PC-3 (cell line): ENCODE measurements at regions not wholly inside any gene's neighbourhood (a gene's known extent, or its start where the extent isn't known, plus 50 kb on each side); places are given as distances from the start of the nearest gene placed in this dataset.

Experiments used
- ATAC-seq: fragments of 200-7000 bp; cut with Tn5 transposase; 2 replicates; pipeline ENCODE4 v1.9.1; 2020; ENCODE audit warnings: mild to moderate bottlenecking, moderate library complexity
- BruUV-seq: library from RNA; stranded (reverse); fragments of 400-500 nt; replicated peaks from 2 replicates; lab custom pipeline; 2021; lab: Mats Ljungman, UMichigan
- CTCF ChIA-PET: fragments of 300-600 bp; sonication (Branson Sonifier 250); formaldehyde crosslinking; loops from one replicate; lab custom pipeline; 2022; ENCODE audit warnings: antibody characterized with exemption; lab: Charles Lee
- POLR2A ChIA-PET: fragments of 300-600 bp; sonication (Branson Sonifier 250); formaldehyde crosslinking; loops from one replicate; lab custom pipeline; 2022; ENCODE audit warnings: antibody characterized with exemption; ENCODE audit not compliant: unreplicated experiment; lab: Charles Lee
- DNase-seq: peaks from one replicate; pipeline ENCODE4 v3.0.0-alpha.2; 2015
- H2AFZ ChIP-seq: fragments of 300-600 bp; sonication (generic); 2 replicates; pipeline ENCODE4 v1.6.0; 2016; ENCODE audit warnings: antibody characterized with exemption, low read length
- H3F3A ChIP-seq: fragments of 300-600 bp; sonication (generic); one replicate; pipeline ENCODE4 v1.6.0; 2017; ENCODE audit warnings: antibody characterized with exemption, low read length, control low read depth, mild to moderate bottlenecking; ENCODE audit not compliant: unreplicated experiment
- H3K27ac ChIP-seq: fragments of 300-600 bp; sonication (generic); 2 replicates; pipeline ENCODE4 v1.5.1; 2016; ENCODE audit warnings: mild to moderate bottlenecking, low read length
- H3K27me3 ChIP-seq: fragments of 300-600 bp; sonication (generic); 2 replicates; pipeline ENCODE4 v1.6.1; 2016; ENCODE audit warnings: low read length, mixed read lengths
- H3K36me3 ChIP-seq: fragments of 300-600 bp; sonication (generic); 2 replicates; pipeline ENCODE4 v1.6.1; 2016; ENCODE audit warnings: low read depth, mixed run types, low read length, mixed read lengths
- H3K4me1 ChIP-seq: fragments of 300-600 bp; sonication (generic); 2 replicates; pipeline ENCODE4 v1.5.1; 2016; ENCODE audit warnings: low read length; ENCODE audit not compliant: insufficient read depth
- H3K4me2 ChIP-seq: fragments of 300-600 bp; sonication (generic); 2 replicates; pipeline ENCODE4 v1.6.0; 2016; ENCODE audit warnings: low read length
- H3K4me3 ChIP-seq: fragments of 300-600 bp; sonication (generic); 2 replicates; pipeline ENCODE4 v1.5.1; 2016; ENCODE audit warnings: mild to moderate bottlenecking, low read length, mixed read lengths
- H3K79me2 ChIP-seq: fragments of 300-600 bp; sonication (generic); 2 replicates; pipeline ENCODE4 v1.6.1; 2017; ENCODE audit warnings: low read length, mixed read lengths
- H3K9ac ChIP-seq: fragments of 300-600 bp; sonication (generic); 2 replicates; pipeline ENCODE4 v1.6.0; 2016; ENCODE audit warnings: mild to moderate bottlenecking, low read length
- H3K9me2 ChIP-seq: fragments of 300-600 bp; sonication (generic); replicated peaks from 2 replicates; pipeline ENCODE4 v1.6.1; 2016; ENCODE audit warnings: mixed run types, low read length, mixed read lengths
- H3K9me3 ChIP-seq: fragments of 300-600 bp; sonication (generic); 2 replicates; pipeline ENCODE4 v1.6.1; 2016; ENCODE audit warnings: low read length, mixed read lengths
- H4K20me1 ChIP-seq: fragments of 300-600 bp; sonication (generic); 2 replicates; pipeline ENCODE4 v1.6.1; 2016; ENCODE audit warnings: low read length, mixed read lengths
- CTCF ChIP-seq: fragments of 300-600 bp; sonication (generic); conservative IDR thresholded peaks from 2 replicates; pipeline ENCODE4 v1.5.1; 2017; ENCODE audit warnings: antibody characterized with exemption, low read depth, mild to moderate bottlenecking, low read length
- EZH2 ChIP-seq: fragments of 300-600 bp; sonication (generic); IDR thresholded peaks from one replicate; pipeline ENCODE4 v1.6.1; 2017; ENCODE audit warnings: antibody characterized with exemption, mild to moderate bottlenecking, low read length; ENCODE audit not compliant: unreplicated experiment
- EZH2phosphoT487 ChIP-seq: fragments of 300-600 bp; sonication (generic); IDR thresholded peaks from 2 replicates; pipeline ENCODE4 v1.6.1; 2018; ENCODE audit warnings: mild to moderate bottlenecking, antibody characterized with exemption, low read length, borderline replicate concordance
- intact Hi-C: fragments of 100-400 bp; cut with micrococcal nuclease; formaldehyde crosslinking; loops from 2 replicates; pipeline ENCODE4 v1.9.0; 2023

GRCh38 chr12:102694903-102695302, 214.5 kb upstream of the IGF1 start:
- BruUV-seq = no TSS peak
- CTCF ChIA-PET = no interaction called here
- DNase-seq = no peak

GRCh38 chr12:102691773-102692555, 211.6 kb upstream of the IGF1 start:
- POLR2A ChIA-PET = no interaction called here
- Histone ChIP-seq H3K36me3 (no peaks in the 10 kb centered on the region), H3K4me1 (no peaks in the 10 kb centered on the region), H3F3A (no peaks in the 10 kb centered on the region), H3K27me3 (no peaks in the 10 kb centered on the region), H3K9me2 (no peaks in the 10 kb centered on the region), H3K79me2 (no peaks in the 10 kb centered on the region), H3K9me3 (0 out of 2 replicates have a peak, but pooled peaks cover 4% of the 10 kb centered on the region), H3K4me3 (no peak overlapping the region), H2AFZ (no peak overlapping the region), H3K4me2 (no peak overlapping the region), H4K20me1 (no peaks in the 10 kb centered on the region), H3K27ac (no peak overlapping the region), H3K9ac (no peak overlapping the region)
- BruUV-seq = no TSS peak
- intact Hi-C loops = no loop called here
- no peak for ATAC-seq
- CTCF ChIA-PET = no interaction called here
- no peak for TF ChIP-seq EZH2
- no peak for DNase-seq

More at GRCh38 chr12:102694903-102695302, 214.5 kb upstream of the IGF1 start:
- no peak overlapping the region for H3K27ac ChIP-seq
- H3K9me3 ChIP-seq = 0 out of 2 replicates have a peak, but pooled peaks cover 4% of the 10 kb centered on the region
- no peaks in the 10 kb centered on the region for H3K36me3 ChIP-seq
- intact Hi-C loops = no loop called here
- no peaks in the 10 kb centered on the region for H3K4me1 ChIP-seq
- H4K20me1 ChIP-seq = no peaks in the 10 kb centered on the region
- no peaks in the 10 kb centered on the region for H3K9me2 ChIP-seq
- H3K79me2 ChIP-seq = no peaks in the 10 kb centered on the region
- no peak overlapping the region for H3K4me3 ChIP-seq
- no peak overlapping the region for H3K4me2 ChIP-seq
- H3F3A ChIP-seq = no peaks in the 10 kb centered on the region
- TF ChIP-seq EZH2 = no peak
- no peak for TF ChIP-seq CTCF
- no peak for TF ChIP-seq EZH2phosphoT487
- no peak overlapping the region for H2AFZ ChIP-seq
- POLR2A ChIA-PET = no interaction called here
- no peak for ATAC-seq
- no peaks in the 10 kb centered on the region for H3K27me3 ChIP-seq
- H3K9ac ChIP-seq = no peak overlapping the region

GRCh38 chr12:102690253-102690652, 209.9 kb upstream of the IGF1 start:
- Histone ChIP-seq H3K79me2 (no peaks in the 10 kb centered on the region), H3K27me3 (no peaks in the 10 kb centered on the region), H4K20me1 (no peaks in the 10 kb centered on the region), H3K27ac (no peak overlapping the region), H3K4me2 (no peak overlapping the region), H3K36me3 (no peaks in the 10 kb centered on the region), H3K9ac (no peak overlapping the region), H3K4me1 (no peaks in the 10 kb centered on the region), H3K4me3 (no peak overlapping the region), H3K9me3 (0 out of 2 replicates have a peak, but pooled peaks cover 5% of the 10 kb centered on the region), H3K9me2 (no peaks in the 10 kb centered on the region), H3F3A (no peaks in the 10 kb centered on the region), H2AFZ (no peak overlapping the region)
- POLR2A ChIA-PET = no interaction called here
- BruUV-seq = no TSS peak
- no peak for TF ChIP-seq EZH2
- no peak for TF ChIP-seq CTCF
- no peak for TF ChIP-seq EZH2phosphoT487
- DNase-seq = no peak
- ATAC-seq = no peak
- CTCF ChIA-PET = no interaction called here
- intact Hi-C loops = no loop called here
